ENCODE measurements at regions not wholly inside any gene's neighbourhood (a gene's known extent, or its start where the extent isn't known, plus 50 kb on each side); places are given as distances from the start of the nearest gene placed in this dataset.

GRCh38 chr4:124915073-124915472 is 202.5 kb upstream of the ANKRD50 start:
- no peak for DNase-seq (ENCODE audit: low read depth, low spot score)
- intact Hi-C loops (cut with micrococcal nuclease), result no loop called here
- FAIRE-seq, result no peak
- Histone ChIP-seq H3K9me3 (replicated peaks; ENCODE audit: control insufficient read depth, insufficient read depth, low read length) (no peaks in the 10 kb centered on the region), H3K36me3 (ENCODE audit: control insufficient read depth in 2 of 2, extremely low read depth in 1 of 2, insufficient read depth in 2 of 2, low read length in 2 of 2) (no peaks in the 10 kb centered on the region), H3K27me3 (ENCODE audit: control insufficient read depth in 2 of 2, insufficient read depth in 2 of 2, low read length in 2 of 2) (no peaks in the 10 kb centered on the region), H3K9ac (replicated peaks; ENCODE audit: extremely low read depth, insufficient read depth, low read length) (no peak overlapping the region), H3K4me1 (ENCODE audit: control insufficient read depth, extremely low read depth, insufficient read depth, low read length) (no peaks in the 10 kb centered on the region), H3K79me2 (ENCODE audit: control insufficient read depth, insufficient read depth, low read length) (no peaks in the 10 kb centered on the region), H3K27ac (ENCODE audit: insufficient read depth, low read depth, low read length) (no peak overlapping the region), H2AFZ (ENCODE audit: low read depth, low read length) (no peak overlapping the region), H3K4me3 (replicated peaks in 1 of 3; ENCODE audit: insufficient read depth in 1 of 3, low read depth in 1 of 3, low read length in 3 of 3) (no peak overlapping the region), H3K9me1 (replicated peaks; ENCODE audit: control insufficient read depth, extremely low read depth, insufficient read depth, low read length) (no peaks in the 10 kb centered on the region), H3K4me2 (ENCODE audit: insufficient read depth, low read length) (no peak overlapping the region), H4K20me1 (replicated peaks; ENCODE audit: control insufficient read depth, extremely low read depth, insufficient read depth, low read length) (no peaks in the 10 kb centered on the region)
- POLR2A ChIA-PET, result no interaction called here
- no TSS peak for BruUV-seq (replicated peaks)
- TF ChIP-seq FOS (IDR thresholded peaks at IDR 0.05; ENCODE audit: borderline replicate concordance, insufficient read depth, low read length), result no peak
- no peak for TF ChIP-seq JUN (IDR thresholded peaks at IDR 0.05; ENCODE audit: borderline replicate concordance, insufficient read depth, insufficient read length, low read depth)
- TF ChIP-seq CTCF (IDR thresholded peaks at IDR 0.05; ENCODE audit: extremely low read depth in 1 of 2, insufficient read depth in 1 of 2, low read depth in 1 of 2, low read length in 2 of 2), result no peak
- CTCF ChIA-PET, result no interaction called here
- dilution Hi-C loops (cut with MboI; ENCODE audit: extremely low pct_ligation_motif_present, low sequenced_read_pairs), result no loop called here

GRCh38 chr4:124913237-124913636 is 200.7 kb upstream of the ANKRD50 start:
- H4K20me1 ChIP-seq (replicated peaks; ENCODE audit: control insufficient read depth, extremely low read depth, insufficient read depth, low read length), result no peaks in the 10 kb centered on the region
- H3K9ac ChIP-seq (replicated peaks; ENCODE audit: extremely low read depth, insufficient read depth, low read length), result no peak overlapping the region
- CTCF ChIA-PET, result interaction anchor here (0.6 kb wide), 1 partner anchor 133 kb away, joined by 3 read pairs; no protein-coding TSS in a partner anchor
- dilution Hi-C loops (cut with MboI; ENCODE audit: extremely low pct_ligation_motif_present, low sequenced_read_pairs) (no loop called here), intact Hi-C loops (cut with micrococcal nuclease) (no loop called here)
- H3K9me1 ChIP-seq (replicated peaks; ENCODE audit: control insufficient read depth, extremely low read depth, insufficient read depth, low read length), result no peaks in the 10 kb centered on the region
- POLR2A ChIA-PET, result no interaction called here
- H3K79me2 ChIP-seq (ENCODE audit: control insufficient read depth, insufficient read depth, low read length), result no peaks in the 10 kb centered on the region
- no peak for FAIRE-seq
- H3K9me3 ChIP-seq (replicated peaks; ENCODE audit: control insufficient read depth, insufficient read depth, low read length), result no peaks in the 10 kb centered on the region
- BruUV-seq (replicated peaks), result no TSS peak
- no peak overlapping the region for H3K27ac ChIP-seq (ENCODE audit: insufficient read depth, low read depth, low read length)
- no peak overlapping the region for H2AFZ ChIP-seq (ENCODE audit: low read depth, low read length)
- H3K4me3 ChIP-seq (replicated peaks in 1 of 3; ENCODE audit: insufficient read depth in 1 of 3, low read depth in 1 of 3, low read length in 3 of 3), result no peak overlapping the region
- no peak overlapping the region for H3K4me2 ChIP-seq (ENCODE audit: insufficient read depth, low read length)
- TF ChIP-seq FOS (IDR thresholded peaks at IDR 0.05; ENCODE audit: borderline replicate concordance, insufficient read depth, low read length) (no peak), GATA2 (IDR thresholded peaks at IDR 0.05; ENCODE audit: insufficient read depth, insufficient read length, low read depth, low read length) (no peak), EZH2 (IDR thresholded peaks at IDR 0.05; ENCODE audit: borderline replicate concordance, low read depth, low read length, severe bottlenecking) (no peak), MAX (IDR thresholded peaks at IDR 0.05; ENCODE audit: insufficient read depth, insufficient read length) (no peak), MYC (IDR thresholded peaks at IDR 0.05; ENCODE audit: low read depth, low read length) (no peak), POLR2A (IDR thresholded peaks at IDR 0.05; ENCODE audit: low read depth, low read length) (no peak), CTCF (IDR thresholded peaks at IDR 0.05; ENCODE audit: extremely low read depth in 1 of 2, insufficient read depth in 1 of 2, low read depth in 1 of 2, low read length in 2 of 2) (no peak), POLR2AphosphoS5 (IDR thresholded peaks at IDR 0.05; ENCODE audit: insufficient read depth, low read depth, low read length) (no peak), JUN (IDR thresholded peaks at IDR 0.05; ENCODE audit: borderline replicate concordance, insufficient read depth, insufficient read length, low read depth) (no peak)
- H3K27me3 ChIP-seq (ENCODE audit: control insufficient read depth in 2 of 2, insufficient read depth in 2 of 2, low read length in 2 of 2), result no peaks in the 10 kb centered on the region
- H3K36me3 ChIP-seq (ENCODE audit: control insufficient read depth in 2 of 2, extremely low read depth in 1 of 2, insufficient read depth in 2 of 2, low read length in 2 of 2), result no peaks in the 10 kb centered on the region
- H3K4me1 ChIP-seq (ENCODE audit: control insufficient read depth, extremely low read depth, insufficient read depth, low read length), result no peaks in the 10 kb centered on the region
- DNase-seq (ENCODE audit: low read depth, low spot score), result no peak
